ENCODE measurements at regions not wholly inside any gene's neighbourhood (a gene's known extent, or its start where the extent isn't known, plus 50 kb on each side); places are given as distances from the start of the nearest gene placed in this dataset.

DNA sequence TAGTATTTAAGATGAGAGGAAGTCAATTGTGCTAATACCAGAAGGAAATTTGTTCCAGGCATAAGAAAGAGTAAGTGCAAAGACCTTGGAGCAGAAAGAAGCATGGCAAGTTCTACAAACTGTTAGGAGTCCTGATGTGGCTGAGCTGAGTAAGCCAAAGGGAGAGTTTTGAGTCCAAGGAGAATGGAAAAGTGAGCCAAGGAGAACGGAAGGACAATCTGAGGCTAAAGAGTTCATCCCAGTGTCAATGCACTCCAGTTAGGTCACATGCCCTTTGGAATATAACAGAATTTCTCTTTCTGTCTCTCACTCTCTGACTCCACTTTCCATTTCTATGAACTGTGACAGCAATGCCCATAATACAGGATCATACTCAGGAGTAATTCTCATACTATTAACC lies 224.7 kb downstream of the CAAP1 start:
- no peak for TF ChIP-seq EZH2 (IDR thresholded peaks at IDR 0.05; ENCODE audit: borderline replicate concordance, low read length)
- no peak for TF ChIP-seq CTCF (IDR thresholded peaks at IDR 0.05; ENCODE audit: low read length)
